GM12878 (cell line): ENCODE measurements at regions not wholly inside any gene's neighbourhood (a gene's known extent, or its start where the extent isn't known, plus 50 kb on each side); places are given as distances from the start of the nearest gene placed in this dataset.

ENCODE experiments used
- ATAC-seq: fragments of 200-7000 bp; cut with Tn5 transposase; 3 replicates; pipeline ENCODE4 v1.9.1; 2020; ENCODE audit warnings: mild to moderate bottlenecking, moderate library complexity
- BruUV-seq: library from RNA; stranded (reverse); fragments of 400-500 nt; replicated peaks from 2 replicates; lab custom pipeline; 2021; lab: Mats Ljungman, UMichigan
- CTCF ChIA-PET: fragments of 300-600 bp; sonication (Branson Sonifier 250); formaldehyde crosslinking; extraction: SDS; loops from one replicate; lab custom pipeline; 2021; ENCODE audit warnings: inconsistent platforms; lab: Yijun Ruan, JAX
- POLR2A ChIA-PET: fragments of 350-600 bp; formaldehyde crosslinking; extraction: SDS; loops from one replicate; lab custom pipeline; 2021; ENCODE audit warnings: inconsistent platforms; lab: Charles Lee
- RAD21 ChIA-PET: fragments of 300-600 bp; sonication (Branson Sonifier 250); formaldehyde crosslinking; loops from one replicate; lab custom pipeline; 2023; ENCODE audit warnings: antibody characterized with exemption; ENCODE audit not compliant: unreplicated experiment; lab: Charles Lee
- SMC1A ChIA-PET: fragments of 300-600 bp; sonication (Branson Sonifier 250); formaldehyde crosslinking; loops from one replicate; lab custom pipeline; 2023; ENCODE audit not compliant: unreplicated experiment, uncharacterized antibody; lab: Charles Lee
- DNase-seq: peaks from one replicate; pipeline ENCODE4 v3.0.0-alpha.2; 2011; ENCODE audit warnings: low read depth, low spot score
- FAIRE-seq: peaks from 3 replicates; lab custom pipeline; 2011; peaks lifted over from hg19 to GRCh38; lab: Jason Lieb, UNC
- H2AFZ ChIP-seq: 2 replicates; pipeline ENCODE4 v1.6.0; 2011; ENCODE audit warnings: low read depth, low read length, control low read depth; ENCODE audit not compliant: control insufficient read depth
- H3K27ac ChIP-seq: 2 replicates; pipeline ENCODE4 v1.5.1; 2011; ENCODE audit warnings: control low read depth; ENCODE audit not compliant: control insufficient read depth, insufficient read depth
- H3K27me3 ChIP-seq, 2 experiments: replicated peaks in 1 of 2; 2 replicates each; pipeline versions ENCODE4 v1.6.0 to v1.6.1; 2011; ENCODE audit warnings: low read length in 1 of 2; ENCODE audit not compliant: control insufficient read depth in 2 of 2, insufficient read depth in 2 of 2
- H3K36me3 ChIP-seq, 2 experiments: 2 replicates each; pipeline ENCODE4 v1.5.1; 2011; ENCODE audit warnings: low read length in 1 of 2; ENCODE audit not compliant: control insufficient read depth in 2 of 2, insufficient read depth in 2 of 2
- H3K4me1 ChIP-seq: 2 replicates; pipeline ENCODE4 v1.6.1; 2011; ENCODE audit warnings: mild to moderate bottlenecking, low read length, moderate library complexity, mixed read lengths; ENCODE audit not compliant: control insufficient read depth, insufficient read depth
- H3K4me2 ChIP-seq: 2 replicates; pipeline ENCODE4 v1.6.0; 2011; ENCODE audit warnings: control low read depth; ENCODE audit not compliant: control insufficient read depth, insufficient read depth
- H3K4me3 ChIP-seq: fragments of 200-600 bp; sonication (generic); 2 replicates; pipeline ENCODE4 v1.5.1; 2016
- H3K79me2 ChIP-seq: 2 replicates; pipeline ENCODE4 v1.6.0; 2011; ENCODE audit warnings: low read length; ENCODE audit not compliant: control insufficient read depth, insufficient read depth
- H3K9ac ChIP-seq: 2 replicates; pipeline ENCODE4 v1.8.0; 2011; ENCODE audit warnings: low read length, control low read depth, mixed read lengths; ENCODE audit not compliant: control insufficient read depth, insufficient read depth
- H3K9me3 ChIP-seq: replicated peaks from 3 replicates; pipeline ENCODE4 v1.5.1; 2011; ENCODE audit warnings: mild to moderate bottlenecking, low read length; ENCODE audit not compliant: control insufficient read depth, insufficient read depth
- H4K20me1 ChIP-seq: 2 replicates; pipeline ENCODE4 v1.6.0; 2011; ENCODE audit not compliant: control insufficient read depth, insufficient read depth
- ATF7 ChIP-seq: fragments of 450-650 bp; IDR thresholded peaks from 2 replicates; pipeline ENCODE4 v1.6.1; 2016; ENCODE audit warnings: low read depth, mild to moderate bottlenecking
- CBX5 ChIP-seq: sonication (generic); IDR thresholded peaks from 2 replicates; pipeline ENCODE4 v1.6.1; 2016; ENCODE audit warnings: low read depth, moderate library complexity, mild to moderate bottlenecking, inconsistent platforms
- EED ChIP-seq: sonication (generic); IDR thresholded peaks from 2 replicates; pipeline ENCODE4 v1.6.1; 2016; ENCODE audit warnings: antibody characterized with exemption, low read depth
- EGR1 ChIP-seq, 2 experiments: IDR thresholded peaks; 1 replicate in 1 of 2; 2 replicates in 1 of 2; pipeline ENCODE4 v1.6.1; 2011 to 2012; ENCODE audit warnings: low read depth in 2 of 2, low read length in 2 of 2, borderline replicate concordance in 1 of 2, mild to moderate bottlenecking in 1 of 2, moderate library complexity in 1 of 2
- EZH2 ChIP-seq: IDR thresholded peaks from 2 replicates; pipeline ENCODE4 v1.6.1; 2012; ENCODE audit warnings: low read depth, mild to moderate bottlenecking, control low read depth, inconsistent platforms, low read length, borderline replicate concordance; ENCODE audit not compliant: control insufficient read depth
- FOS ChIP-seq: IDR thresholded peaks from 3 replicates; pipeline ENCODE4 v1.6.1; 2011; ENCODE audit warnings: borderline replicate concordance; ENCODE audit not compliant: insufficient read length; ENCODE audit errors: extremely low read depth
- GABPA ChIP-seq: IDR thresholded peaks from 2 replicates; pipeline ENCODE4 v1.6.1; 2014; ENCODE audit warnings: antibody characterized with exemption, low read depth, mild to moderate bottlenecking, inconsistent platforms
- HDAC2 ChIP-seq: fragments of 200-600 bp; sonication (generic); IDR thresholded peaks from 2 replicates; pipeline ENCODE4 v1.6.1; 2017
- JUND ChIP-seq: IDR thresholded peaks from 2 replicates; pipeline ENCODE4 v1.6.1; 2012; ENCODE audit warnings: low read depth, mild to moderate bottlenecking, low read length, improper control_type of control experiment, moderate library complexity
- MEF2A ChIP-seq: IDR thresholded peaks from 2 replicates; pipeline ENCODE4 v1.6.1; 2011; ENCODE audit warnings: low read depth, mild to moderate bottlenecking, low read length, moderate library complexity; ENCODE audit not compliant: insufficient read depth
- MTA3 ChIP-seq: IDR thresholded peaks from 2 replicates; pipeline ENCODE4 v1.6.1; 2012; ENCODE audit warnings: low read length, inconsistent platforms, borderline replicate concordance
- NR2F1 ChIP-seq: fragments of 450-650 bp; conservative IDR thresholded peaks from 2 replicates; pipeline ENCODE4 v1.6.1; 2017; ENCODE audit warnings: mild to moderate bottlenecking
- SP1 ChIP-seq: IDR thresholded peaks from one replicate; pipeline ENCODE4 v1.6.1; 2011; ENCODE audit warnings: low read depth, low read length
- SREBF1 ChIP-seq: IDR thresholded peaks from 2 replicates; pipeline ENCODE4 v1.6.1; 2012; ENCODE audit warnings: mild to moderate bottlenecking, low read length
- STAT1 ChIP-seq: fragments of 450-650 bp; conservative IDR thresholded peaks from 2 replicates; pipeline ENCODE4 v1.6.1; 2014; ENCODE audit warnings: antibody characterized with exemption, mild to moderate bottlenecking
- SUZ12 ChIP-seq: fragments of 200-600 bp; sonication (generic); IDR thresholded peaks from one replicate; pipeline ENCODE4 v1.6.1; 2018; ENCODE audit warnings: antibody characterized with exemption, mild to moderate bottlenecking; ENCODE audit not compliant: unreplicated experiment
- TARDBP ChIP-seq: IDR thresholded peaks from 2 replicates; pipeline ENCODE4 v1.6.1; 2016; ENCODE audit warnings: borderline replicate concordance
- ZBTB40 ChIP-seq: fragments of 450-650 bp; IDR thresholded peaks from 2 replicates; pipeline ENCODE4 v1.6.1; 2016; ENCODE audit warnings: mild to moderate bottlenecking, moderate library complexity, borderline replicate concordance
- WGBS: methylation state at CpG from one replicate; pipeline ENCODE4 v1.1.6; 2016; ENCODE audit warnings: low lambda C conversion rate; ENCODE audit not compliant: insufficient replicate concordance, insufficient coverage; ENCODE audit errors: missing lambda C conversion rate; 5-methylcytosine and 5-hydroxymethylcytosine counted together
- in situ Hi-C: fragments of 300-500 bp; cut with MboI; formaldehyde crosslinking; loops from 9 replicates; pipeline ENCODE4 v1.14.3; 2018; ENCODE audit warnings: mixed read lengths
- intact Hi-C: fragments of 100-400 bp; cut with micrococcal nuclease; formaldehyde crosslinking; loops from one replicate; pipeline ENCODE4 v1.14.2; 2022; ENCODE audit not compliant: unreplicated experiment

GRCh38 chr6:111976139-111976538 lies 77.8 kb upstream of the CCN6 start:
- SMC1A ChIA-PET: no interaction called here
- no peaks in the 10 kb centered on the region for H4K20me1 ChIP-seq
- no peak overlapping the region for H3K27ac ChIP-seq
- peaks cover 10% of the 10 kb centered on the region for H3K4me1 ChIP-seq
- H3K4me3 ChIP-seq: no peak overlapping the region
- no peaks in the 10 kb centered on the region; the same call in 2 of the 3 replicates for H3K9me3 ChIP-seq
- H3K27me3 ChIP-seq: no peaks in the 10 kb centered on the region
- H3K9ac ChIP-seq: no peak overlapping the region
- 0% methylated on average over 2 of the region's 2 CpGs for WGBS
- in situ Hi-C loops: no loop called here
- H2AFZ ChIP-seq: no peak overlapping the region
- H3K4me2 ChIP-seq: no peak overlapping the region
- CTCF ChIA-PET: no interaction called here
- H3K79me2 ChIP-seq: no peaks in the 10 kb centered on the region
- no peaks in the 10 kb centered on the region for H3K36me3 ChIP-seq
- no TSS peak for BruUV-seq
- POLR2A ChIA-PET: no interaction called here
- no peak for FAIRE-seq
- no peak for TF ChIP-seq HDAC2
- TF ChIP-seq SP1: no peak
- TF ChIP-seq FOS: no peak
- TF ChIP-seq JUND: no peak
- no peak for TF ChIP-seq ATF7
- TF ChIP-seq EED: no peak
- no peak for TF ChIP-seq SREBF1
- no peak for TF ChIP-seq GABPA
- no peak for TF ChIP-seq EGR1 (IDR thresholded peaks at IDR 0.05; ENCODE audit: borderline replicate concordance in 1 of 2, low read depth in 2 of 2, low read length in 2 of 2)
- no peak for TF ChIP-seq STAT1
- TF ChIP-seq ZBTB40: no peak
- TF ChIP-seq CBX5: no peak
- TF ChIP-seq MTA3: no peak
- no peak for TF ChIP-seq MEF2A
- no peak for TF ChIP-seq TARDBP
- TF ChIP-seq SUZ12: no peak
- TF ChIP-seq EZH2: no peak
- no peak for TF ChIP-seq NR2F1
- intact Hi-C loops: no loop called here
- DNase-seq: no peak
- no peak for ATAC-seq
- RAD21 ChIA-PET: no interaction called here
